ENCODE measurements at regions not wholly inside any gene's neighbourhood (a gene's known extent, or its start where the extent isn't known, plus 50 kb on each side); places are given as distances from the start of the nearest gene placed in this dataset.

DNA sequence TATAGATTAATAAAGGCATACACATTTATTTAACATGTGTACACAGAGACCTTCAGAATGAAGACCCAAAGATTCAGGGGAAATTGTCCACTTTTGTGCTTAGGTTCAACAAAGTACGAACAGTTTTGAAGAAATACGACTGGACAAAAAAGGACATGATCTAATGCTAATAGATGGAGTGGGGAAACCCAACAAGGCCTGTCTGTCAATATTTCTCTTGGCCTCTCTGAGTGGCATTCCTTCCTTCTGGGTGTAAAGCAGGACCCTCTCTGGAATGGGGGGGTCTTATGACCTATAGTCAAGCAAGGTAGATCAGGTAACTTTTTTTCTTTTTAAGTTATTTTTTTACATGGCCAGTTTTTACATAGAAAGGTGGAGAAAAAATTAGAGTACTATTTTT lies 222.3 kb upstream of the IGFBP3 start:
- Histone ChIP-seq H3K4me3 (no peak overlapping the region), H4K20me1 (no peaks in the 10 kb centered on the region), H3K36me3 (no peaks in the 10 kb centered on the region), H3K9me3 (no peaks in the 10 kb centered on the region), H3K27ac (no peak overlapping the region), H3K27me3 (no peaks in the 10 kb centered on the region), H3K4me2 (0 out of 2 replicates have a peak overlapping the region, but pooled peaks have one; percentile 11), H3K9ac (no peak overlapping the region), H3K4me1 (peaks cover 6% of the 10 kb centered on the region; the same call in 1 of the 2 replicates)
- TF ChIP-seq Cebpa-rat (IDR thresholded peaks at IDR 0.05) = no peak

GRCh38 chr7:46139079-46139478 lies 218.0 kb upstream of the IGFBP3 start:
- no peaks in the 10 kb centered on the region for H4K20me1 ChIP-seq
- H3K9ac ChIP-seq = no peak overlapping the region
- H3K36me3 ChIP-seq = no peaks in the 10 kb centered on the region
- no peaks in the 10 kb centered on the region for H3K9me3 ChIP-seq
- H3K27ac ChIP-seq = no peak overlapping the region
- H3K4me3 ChIP-seq = no peak overlapping the region
- H3K4me1 ChIP-seq = peaks cover 6% of the 10 kb centered on the region; the same call in 1 of the 2 replicates
- no peak for TF ChIP-seq Cebpa-rat (IDR thresholded peaks at IDR 0.05)
- no peak overlapping the region for H3K4me2 ChIP-seq
- no peaks in the 10 kb centered on the region for H3K27me3 ChIP-seq

GRCh38 chr7:46137725-46138124 lies 216.7 kb upstream of the IGFBP3 start:
- H3K4me1 ChIP-seq = no peaks in the 10 kb centered on the region
- no peaks in the 10 kb centered on the region for H3K9me3 ChIP-seq
- no peaks in the 10 kb centered on the region for H3K27me3 ChIP-seq
- no peaks in the 10 kb centered on the region for H4K20me1 ChIP-seq
- no peak overlapping the region for H3K27ac ChIP-seq
- no peak overlapping the region for H3K9ac ChIP-seq
- no peak overlapping the region for H3K4me2 ChIP-seq
- no peak for TF ChIP-seq Cebpa-rat (IDR thresholded peaks at IDR 0.05)
- H3K36me3 ChIP-seq = no peaks in the 10 kb centered on the region
- no peak overlapping the region for H3K4me3 ChIP-seq

DNA sequence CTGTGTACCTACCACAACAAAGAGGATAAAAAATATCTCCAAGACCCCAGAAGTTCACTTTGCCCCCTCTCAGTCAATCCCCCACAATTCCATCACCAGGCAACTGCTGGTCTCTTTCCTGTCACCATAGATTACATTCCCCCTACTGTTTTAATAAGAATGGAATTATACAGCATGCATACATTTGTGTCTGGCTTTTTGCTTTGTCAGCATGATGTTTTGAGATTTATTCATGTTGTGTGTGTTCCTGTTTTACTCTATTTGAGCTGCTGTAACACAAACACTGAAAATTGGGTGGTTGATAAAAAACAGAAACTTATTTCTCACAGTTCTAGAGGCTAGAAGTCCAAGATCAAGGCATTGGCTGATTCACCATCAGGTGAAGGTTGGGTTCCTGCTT lies 214.5 kb upstream of the IGFBP3 start:
- no peak overlapping the region for H3K4me3 ChIP-seq
- H3K36me3 ChIP-seq = no peaks in the 10 kb centered on the region
- no peaks in the 10 kb centered on the region for H3K27me3 ChIP-seq
- H3K4me2 ChIP-seq = no peak overlapping the region
- H3K9me3 ChIP-seq = no peaks in the 10 kb centered on the region
- H4K20me1 ChIP-seq = no peaks in the 10 kb centered on the region
- H3K27ac ChIP-seq = no peak overlapping the region
- H3K4me1 ChIP-seq = no peaks in the 10 kb centered on the region
- H3K9ac ChIP-seq = no peak overlapping the region
- no peak for TF ChIP-seq Cebpa-rat (IDR thresholded peaks at IDR 0.05)

- H4K20me1 ChIP-seq = no peaks in the 10 kb centered on the region
- no peaks in the 10 kb centered on the region for H3K9me3 ChIP-seq
- no peak overlapping the region for H3K27ac ChIP-seq
- TF ChIP-seq Cebpa-rat (IDR thresholded peaks at IDR 0.05) = no peak
- H3K36me3 ChIP-seq = no peaks in the 10 kb centered on the region
- H3K4me1 ChIP-seq = no peaks in the 10 kb centered on the region
- H3K27me3 ChIP-seq = no peaks in the 10 kb centered on the region
- no peak overlapping the region for H3K4me3 ChIP-seq
- H3K4me2 ChIP-seq = no peak overlapping the region
- no peak overlapping the region for H3K9ac ChIP-seq
Observed at GRCh38 chr7:46134795-46135194, 213.7 kb upstream of the IGFBP3 start.

GRCh38 chr7:46134385-46134784 lies 213.3 kb upstream of the IGFBP3 start:
- Histone ChIP-seq H3K4me2 (no peak overlapping the region), H3K9ac (no peak overlapping the region), H3K27ac (no peak overlapping the region), H3K9me3 (no peaks in the 10 kb centered on the region), H3K36me3 (no peaks in the 10 kb centered on the region), H3K27me3 (no peaks in the 10 kb centered on the region), H4K20me1 (no peaks in the 10 kb centered on the region), H3K4me3 (no peak overlapping the region), H3K4me1 (no peaks in the 10 kb centered on the region)
- TF ChIP-seq Cebpa-rat (IDR thresholded peaks at IDR 0.05) = no peak

- Histone ChIP-seq H3K36me3 (no peaks in the 10 kb centered on the region), H3K9ac (no peak overlapping the region), H3K9me3 (no peaks in the 10 kb centered on the region), H4K20me1 (no peaks in the 10 kb centered on the region), H3K4me2 (no peak overlapping the region), H3K4me3 (no peak overlapping the region), H3K4me1 (no peaks in the 10 kb centered on the region), H3K27ac (no peak overlapping the region), H3K27me3 (no peaks in the 10 kb centered on the region)
- no peak for TF ChIP-seq Cebpa-rat (IDR thresholded peaks at IDR 0.05)
Observed at GRCh38 chr7:46133751-46134150, 212.7 kb upstream of the IGFBP3 start.

DNA sequence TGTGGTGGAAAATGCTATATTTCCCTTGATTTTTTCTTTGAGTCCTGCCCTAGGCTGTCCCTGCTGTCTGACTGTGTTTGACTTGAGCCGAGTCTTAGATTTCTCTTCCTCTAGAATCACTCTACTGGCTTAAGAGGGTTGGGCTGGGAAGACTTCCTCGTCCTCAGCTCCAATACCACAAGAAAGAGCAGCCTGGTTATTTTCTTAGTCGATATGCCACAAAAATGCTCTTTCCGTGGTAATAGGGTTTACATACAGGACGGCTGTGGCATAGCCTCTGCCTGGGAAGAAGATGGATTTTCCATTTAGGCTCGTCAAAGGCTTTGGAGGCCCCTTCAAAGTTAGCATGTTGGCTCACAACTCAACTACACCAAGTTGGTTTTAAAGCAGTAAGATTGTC lies 212.0 kb upstream of the IGFBP3 start:
- Histone ChIP-seq H3K4me1 (no peaks in the 10 kb centered on the region), H3K27me3 (no peaks in the 10 kb centered on the region), H3K4me3 (no peak overlapping the region), H3K9ac (no peak overlapping the region), H4K20me1 (no peaks in the 10 kb centered on the region), H3K36me3 (no peaks in the 10 kb centered on the region), H3K4me2 (no peak overlapping the region), H3K27ac (no peak overlapping the region), H3K9me3 (no peaks in the 10 kb centered on the region)
- TF ChIP-seq Cebpa-rat (IDR thresholded peaks at IDR 0.05) = no peak

DNA sequence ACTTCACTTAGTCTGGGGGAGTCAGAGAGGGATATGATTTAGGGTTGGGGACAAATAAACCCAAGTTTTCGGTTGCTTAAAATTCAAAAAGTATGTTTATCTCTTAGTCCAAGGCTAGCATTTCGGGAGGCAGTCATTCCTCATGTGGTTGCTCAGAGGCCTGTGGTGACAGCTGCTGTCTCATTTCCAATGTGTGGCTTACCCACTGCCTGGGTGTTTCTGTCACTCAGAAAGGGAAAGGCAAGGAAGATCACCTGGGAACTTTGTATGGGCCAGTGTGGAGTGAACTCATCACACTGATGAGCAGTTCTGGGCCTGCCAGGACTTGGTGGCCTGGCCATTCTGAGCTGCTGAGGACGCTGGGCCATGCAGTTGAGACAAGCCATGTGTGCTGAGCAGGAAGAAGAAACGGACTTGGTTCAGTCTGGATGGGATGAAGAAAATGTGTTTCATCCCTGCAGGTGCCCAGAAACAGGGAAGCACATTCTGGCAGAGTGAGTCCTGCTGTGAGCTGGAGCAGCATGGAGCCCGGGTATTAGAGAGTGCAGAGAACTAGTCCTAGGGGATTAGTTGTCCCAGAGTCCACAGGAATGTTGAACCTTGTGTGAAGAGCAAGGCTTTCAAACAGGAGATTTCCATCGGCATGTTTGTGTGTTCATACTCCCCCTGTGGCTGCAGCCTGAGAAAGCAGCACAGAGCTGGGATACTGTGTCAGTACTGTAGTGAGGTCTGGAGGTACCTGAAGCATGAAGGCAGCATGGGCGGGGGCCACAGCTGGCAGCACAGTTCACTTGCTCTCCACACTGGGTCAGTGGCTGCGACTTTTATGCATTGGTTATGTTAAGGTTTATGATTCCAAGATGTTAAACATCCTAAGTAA lies 211.1 kb upstream of the IGFBP3 start:
- no peak overlapping the region for H3K9ac ChIP-seq
- no peak overlapping the region for H3K4me3 ChIP-seq
- no peak overlapping the region for H3K4me2 ChIP-seq
- no peak overlapping the region for H3K27ac ChIP-seq
- no peaks in the 10 kb centered on the region for H3K4me1 ChIP-seq
- H3K27me3 ChIP-seq = no peaks in the 10 kb centered on the region
- no peak for TF ChIP-seq Cebpa-rat (IDR thresholded peaks at IDR 0.05)
- H3K36me3 ChIP-seq = no peaks in the 10 kb centered on the region
- no peaks in the 10 kb centered on the region for H4K20me1 ChIP-seq
- no peaks in the 10 kb centered on the region for H3K9me3 ChIP-seq

- Histone ChIP-seq H3K9ac (no peak overlapping the region), H3K9me3 (no peaks in the 10 kb centered on the region), H4K20me1 (no peaks in the 10 kb centered on the region), H3K4me1 (no peaks in the 10 kb centered on the region), H3K27ac (no peak overlapping the region), H3K27me3 (no peaks in the 10 kb centered on the region), H3K4me2 (no peak overlapping the region), H3K36me3 (no peaks in the 10 kb centered on the region), H3K4me3 (no peak overlapping the region)
- no peak for TF ChIP-seq Cebpa-rat (IDR thresholded peaks at IDR 0.05)
Observed at GRCh38 chr7:46129831-46130230, 208.8 kb upstream of the IGFBP3 start.
